Panc1 (cell line): ENCODE measurements at regions not wholly inside any gene's neighbourhood (a gene's known extent, or its start where the extent isn't known, plus 50 kb on each side); places are given as distances from the start of the nearest gene placed in this dataset.

ENCODE experiments used
- ATAC-seq: fragments of 200-7000 bp; cut with Tn5 transposase; 2 replicates; pipeline ENCODE4 v1.9.1; 2020; ENCODE audit warnings: mild to moderate bottlenecking, moderate library complexity
- BruUV-seq: library from RNA; stranded (reverse); fragments of 400-500 nt; replicated peaks from 2 replicates; lab custom pipeline; 2021; lab: Mats Ljungman, UMichigan
- CTCF ChIA-PET: fragments of 300-600 bp; sonication (Branson Sonifier 250); formaldehyde crosslinking; loops from one replicate; lab custom pipeline; 2022; ENCODE audit warnings: antibody characterized with exemption; lab: Charles Lee
- POLR2A ChIA-PET: fragments of 300-600 bp; sonication (Branson Sonifier 250); formaldehyde crosslinking; loops from one replicate; lab custom pipeline; 2022; ENCODE audit warnings: antibody characterized with exemption; lab: Charles Lee
- DNase-seq: peaks from one replicate; pipeline ENCODE4 v3.0.0-alpha.2; 2010; ENCODE audit warnings: low read depth, low spot score
- H3K27ac ChIP-seq: 2 replicates; pipeline ENCODE4 v1.5.1; 2011; ENCODE audit warnings: mild to moderate bottlenecking, low read length, inconsistent platforms
- H3K27me3 ChIP-seq: fragments of 200-500 bp; sonication (Bioruptor generic); 2 replicates; pipeline ENCODE4 v1.6.0; 2014; ENCODE audit warnings: low read length, inconsistent platforms; ENCODE audit not compliant: control insufficient read depth, insufficient read depth
- H3K36me3 ChIP-seq: fragments of 200-500 bp; sonication (Bioruptor generic); 2 replicates; pipeline ENCODE4 v1.5.1; 2014; ENCODE audit warnings: inconsistent platforms, mild to moderate bottlenecking, low read length, moderate library complexity; ENCODE audit not compliant: control insufficient read depth, insufficient read depth
- H3K4me1 ChIP-seq: 2 replicates; pipeline ENCODE4 v1.5.1; 2011; ENCODE audit warnings: inconsistent platforms, mild to moderate bottlenecking, low read length, moderate library complexity; ENCODE audit not compliant: control insufficient read depth, insufficient read depth
- H3K4me3 ChIP-seq, 2 experiments: 2 replicates each; pipeline ENCODE4 v1.5.1; 2011 to 2012; ENCODE audit warnings: low read depth in 2 of 2, low read length in 2 of 2, mild to moderate bottlenecking in 2 of 2, inconsistent platforms in 1 of 2, moderate library complexity in 1 of 2
- H3K9me3 ChIP-seq: fragments of 200-500 bp; sonication (Bioruptor generic); 2 replicates; pipeline ENCODE4 v1.5.1; 2014; ENCODE audit warnings: low read depth, mild to moderate bottlenecking, inconsistent platforms, low read length, moderate library complexity; ENCODE audit not compliant: control insufficient read depth, insufficient read depth
- CTCF ChIP-seq: fragments of 450-650 bp; IDR thresholded peaks from 2 replicates; pipeline ENCODE4 v1.5.1; 2017; ENCODE audit warnings: mild to moderate bottlenecking
- POLR2AphosphoS5 ChIP-seq: IDR thresholded peaks from 2 replicates; pipeline ENCODE4 v1.6.1; 2012; ENCODE audit warnings: mild to moderate bottlenecking, low read depth, low read length, moderate library complexity
- REST ChIP-seq, 2 experiments: IDR thresholded peaks; 2 replicates each; pipeline ENCODE4 v1.6.1; 2011 to 2012; ENCODE audit warnings: low read depth in 2 of 2, control low read depth in 1 of 2, low read length in 1 of 2, mild to moderate bottlenecking in 1 of 2, moderate library complexity in 1 of 2; ENCODE audit not compliant: insufficient read depth in 1 of 2
- SIN3A ChIP-seq: IDR thresholded peaks from 2 replicates; pipeline ENCODE4 v1.6.1; 2012; ENCODE audit warnings: low read depth, mild to moderate bottlenecking, low read length, moderate library complexity, borderline replicate concordance; ENCODE audit not compliant: insufficient read depth
- TCF7L2 ChIP-seq: IDR thresholded peaks from 2 replicates; pipeline ENCODE4 v1.6.1; 2011; ENCODE audit warnings: mild to moderate bottlenecking, low read depth, low read length, inconsistent platforms
- in situ Hi-C: cut with HindIII; loops from 2 replicates; pipeline ENCODE4 v1.10.0; 2016; ENCODE audit warnings: low sequenced_read_pairs, low pct_unique_long_range_greater_than_20kb
- intact Hi-C: fragments of 100-400 bp; cut with micrococcal nuclease; formaldehyde crosslinking; loops from one replicate; pipeline ENCODE4 v1.10.0; 2022; ENCODE audit not compliant: unreplicated experiment

DNA sequence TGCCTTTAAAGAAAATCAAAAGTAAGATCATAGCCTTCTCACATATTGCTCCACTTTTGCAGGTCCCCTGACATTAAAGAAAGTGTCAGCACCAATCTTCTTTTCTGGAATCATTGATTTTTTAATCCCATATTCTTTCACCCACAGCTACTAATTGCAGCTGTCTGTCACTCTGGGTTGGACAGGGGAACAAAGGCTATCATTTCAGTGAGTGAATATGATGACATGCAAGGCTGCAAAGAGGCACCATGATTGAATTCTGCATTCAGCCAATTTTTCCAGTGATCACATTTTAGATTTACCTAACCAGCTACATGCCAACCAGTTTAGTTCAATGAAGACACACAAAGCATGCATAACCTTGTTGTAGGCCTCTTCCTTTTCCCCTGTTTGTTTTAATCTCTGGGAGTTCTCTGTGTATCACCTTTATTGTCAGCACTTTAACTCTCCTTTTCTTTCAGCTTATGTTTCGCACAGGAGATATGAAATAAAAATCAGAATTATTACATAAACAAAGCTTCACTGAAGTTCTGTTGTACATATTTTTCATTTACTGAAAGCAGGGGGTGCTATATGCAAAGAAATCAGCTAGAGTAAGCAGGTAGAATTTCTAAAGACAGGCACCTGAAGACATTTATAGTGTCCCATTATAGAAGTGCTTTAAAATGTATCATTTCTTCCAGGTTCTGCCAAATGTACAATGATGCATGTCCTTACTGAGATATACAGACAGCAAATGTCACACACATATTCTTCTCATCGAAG lies 584.8 kb downstream of the PLA2G4A start:
- TF ChIP-seq SIN3A: no peak
- no peak for TF ChIP-seq TCF7L2
- TF ChIP-seq POLR2AphosphoS5: no peak
- no peak; the same call in 1 of the 2 replicates for TF ChIP-seq CTCF
- no peak for TF ChIP-seq REST (IDR thresholded peaks at IDR 0.05; ENCODE audit: insufficient read depth in 1 of 2, low read depth in 2 of 2, low read length in 1 of 2)
- Histone ChIP-seq H3K27ac (no peak overlapping the region), H3K9me3 (no peaks in the 10 kb centered on the region), H3K4me1 (no peaks in the 10 kb centered on the region), H3K4me3 (no peak overlapping the region), H3K36me3 (no peaks in the 10 kb centered on the region), H3K27me3 (no peaks in the 10 kb centered on the region)
- BruUV-seq: no TSS peak
- in situ Hi-C loops: no loop called here
- peak; percentile 13 for DNase-seq
- intact Hi-C loops: no loop called here
- ChIA-PET POLR2A (no interaction called here), CTCF (no interaction called here)
- ATAC-seq: no peak

- ATAC-seq: no peak
- POLR2A ChIA-PET: no interaction called here
- DNase-seq: no peak
- no peaks in the 10 kb centered on the region for H3K36me3 ChIP-seq
- H3K27me3 ChIP-seq: no peaks in the 10 kb centered on the region
- CTCF ChIA-PET: no interaction called here
- H3K9me3 ChIP-seq: no peaks in the 10 kb centered on the region
- H3K4me1 ChIP-seq: no peaks in the 10 kb centered on the region
- no peak overlapping the region for H3K4me3 ChIP-seq
- intact Hi-C loops: no loop called here
- TF ChIP-seq CTCF (no peak), TCF7L2 (no peak), POLR2AphosphoS5 (no peak), REST (IDR thresholded peaks at IDR 0.05; ENCODE audit: insufficient read depth in 1 of 2, low read depth in 2 of 2, low read length in 1 of 2) (no peak), SIN3A (no peak)
- no peak overlapping the region for H3K27ac ChIP-seq
- in situ Hi-C loops: no loop called here
- BruUV-seq: no TSS peak
These were observed 586.3 kb downstream of the PLA2G4A start for GRCh38 chr1:187415065-187415464.
